ENCODE measurements at regions not wholly inside any gene's neighbourhood (a gene's known extent, or its start where the extent isn't known, plus 50 kb on each side); places are given as distances from the start of the nearest gene placed in this dataset.

- Histone ChIP-seq H3K4me1 (ENCODE audit: insufficient read depth) (no peaks in the 10 kb centered on the region), H3K9me3 (ENCODE audit: low read depth) (no peaks in the 10 kb centered on the region), H3K4me3 (no peak overlapping the region), H2AFZ (no peak overlapping the region), H3K27me3 (no peaks in the 10 kb centered on the region), H3K27ac (no peak overlapping the region), H3K9me2 (replicated peaks; ENCODE audit: insufficient read depth) (no peaks in the 10 kb centered on the region), H4K20me1 (ENCODE audit: insufficient read depth, poor library complexity, severe bottlenecking) (no peaks in the 10 kb centered on the region), H3K79me2 (no peaks in the 10 kb centered on the region), H3K36me3 (replicated peaks; ENCODE audit: insufficient read depth, low read depth) (no peaks in the 10 kb centered on the region), H3K4me2 (no peak overlapping the region)
- TF ChIP-seq EZH2 (IDR thresholded peaks at IDR 0.05; ENCODE audit: borderline replicate concordance) (no peak), EZH2phosphoT487 (IDR thresholded peaks at IDR 0.05; ENCODE audit: low read depth, severe bottlenecking, unreplicated experiment) (no peak)
- TF ChIP-seq, protein P1, sequence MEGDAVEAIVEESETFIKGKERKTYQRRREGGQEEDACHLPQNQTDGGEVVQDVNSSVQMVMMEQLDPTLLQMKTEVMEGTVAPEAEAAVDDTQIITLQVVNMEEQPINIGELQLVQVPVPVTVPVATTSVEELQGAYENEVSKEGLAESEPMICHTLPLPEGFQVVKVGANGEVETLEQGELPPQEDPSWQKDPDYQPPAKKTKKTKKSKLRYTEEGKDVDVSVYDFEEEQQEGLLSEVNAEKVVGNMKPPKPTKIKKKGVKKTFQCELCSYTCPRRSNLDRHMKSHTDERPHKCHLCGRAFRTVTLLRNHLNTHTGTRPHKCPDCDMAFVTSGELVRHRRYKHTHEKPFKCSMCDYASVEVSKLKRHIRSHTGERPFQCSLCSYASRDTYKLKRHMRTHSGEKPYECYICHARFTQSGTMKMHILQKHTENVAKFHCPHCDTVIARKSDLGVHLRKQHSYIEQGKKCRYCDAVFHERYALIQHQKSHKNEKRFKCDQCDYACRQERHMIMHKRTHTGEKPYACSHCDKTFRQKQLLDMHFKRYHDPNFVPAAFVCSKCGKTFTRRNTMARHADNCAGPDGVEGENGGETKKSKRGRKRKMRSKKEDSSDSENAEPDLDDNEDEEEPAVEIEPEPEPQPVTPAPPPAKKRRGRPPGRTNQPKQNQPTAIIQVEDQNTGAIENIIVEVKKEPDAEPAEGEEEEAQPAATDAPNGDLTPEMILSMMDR (IDR thresholded peaks at IDR 0.05; ENCODE audit: poor library complexity): no peak
- no peak for DNase-seq (ENCODE audit: low spot score)
- WGBS (ENCODE audit: low lambda C conversion rate, missing lambda C conversion rate): 61% methylated on average over 6 of the region's 6 CpGs
These were observed 112.6 kb downstream of the LIG4 start for GRCh38 chr13:108102771-108103170.

- Histone ChIP-seq H2AFZ (no peak overlapping the region), H3K27me3 (no peaks in the 10 kb centered on the region), H3K27ac (no peak overlapping the region), H3K9me2 (replicated peaks; ENCODE audit: insufficient read depth) (no peaks in the 10 kb centered on the region), H3K9me3 (ENCODE audit: low read depth) (no peaks in the 10 kb centered on the region), H3K4me2 (no peak overlapping the region), H3K36me3 (replicated peaks; ENCODE audit: insufficient read depth, low read depth) (no peaks in the 10 kb centered on the region), H3K79me2 (no peaks in the 10 kb centered on the region), H4K20me1 (ENCODE audit: insufficient read depth, poor library complexity, severe bottlenecking) (no peaks in the 10 kb centered on the region), H3K4me1 (ENCODE audit: insufficient read depth) (no peaks in the 10 kb centered on the region), H3K4me3 (no peak overlapping the region)
- DNase-seq (ENCODE audit: low spot score): no peak
- 75% methylated on average over 5 of the region's 5 CpGs for WGBS (ENCODE audit: low lambda C conversion rate, missing lambda C conversion rate)
- TF ChIP-seq EZH2 (IDR thresholded peaks at IDR 0.05; ENCODE audit: borderline replicate concordance) (no peak), EZH2phosphoT487 (IDR thresholded peaks at IDR 0.05; ENCODE audit: low read depth, severe bottlenecking, unreplicated experiment) (no peak)
- TF ChIP-seq, protein P1 (IDR thresholded peaks at IDR 0.05; ENCODE audit: poor library complexity): no peak
These were observed 118.9 kb downstream of the LIG4 start for GRCh38 chr13:108096301-108096915.

- H3K27me3 ChIP-seq: no peaks in the 10 kb centered on the region
- TF ChIP-seq EZH2phosphoT487 (IDR thresholded peaks at IDR 0.05; ENCODE audit: low read depth, severe bottlenecking, unreplicated experiment) (no peak), EZH2 (IDR thresholded peaks at IDR 0.05; ENCODE audit: borderline replicate concordance) (no peak)
- TF ChIP-seq, protein P1 (IDR thresholded peaks at IDR 0.05; ENCODE audit: poor library complexity): no peak
- no peaks in the 10 kb centered on the region for H3K9me2 ChIP-seq (replicated peaks; ENCODE audit: insufficient read depth)
- H3K4me2 ChIP-seq: no peak overlapping the region
- no peaks in the 10 kb centered on the region for H3K79me2 ChIP-seq
- no peaks in the 10 kb centered on the region for H4K20me1 ChIP-seq (ENCODE audit: insufficient read depth, poor library complexity, severe bottlenecking)
- no peak overlapping the region for H3K4me3 ChIP-seq
- no peak overlapping the region for H3K27ac ChIP-seq
- no peaks in the 10 kb centered on the region for H3K9me3 ChIP-seq (ENCODE audit: low read depth)
- H3K4me1 ChIP-seq (ENCODE audit: insufficient read depth): no peaks in the 10 kb centered on the region
- H2AFZ ChIP-seq: no peak overlapping the region
- 67% methylated on average over 2 of the region's 2 CpGs for WGBS (ENCODE audit: low lambda C conversion rate, missing lambda C conversion rate)
- no peak for DNase-seq (ENCODE audit: low spot score)
- no peaks in the 10 kb centered on the region for H3K36me3 ChIP-seq (replicated peaks; ENCODE audit: insufficient read depth, low read depth)
These were observed 120.3 kb downstream of the LIG4 start for GRCh38 chr13:108095036-108095435.

All from hepatocyte (in vitro differentiated cells).